ENCODE measurements at regions not wholly inside any gene's neighbourhood (a gene's known extent, or its start where the extent isn't known, plus 50 kb on each side); places are given as distances from the start of the nearest gene placed in this dataset.

GRCh38 chr5:85452322-85453025, 1067.8 kb upstream of the EDIL3 start:
- TF ChIP-seq CTCF (IDR thresholded peaks at IDR 0.05) (no peak), SIN3A (IDR thresholded peaks at IDR 0.05; ENCODE audit: borderline replicate concordance, insufficient read depth, low read depth, low read length) (no peak), POLR2AphosphoS5 (IDR thresholded peaks at IDR 0.05; ENCODE audit: low read depth, low read length) (no peak), REST (IDR thresholded peaks at IDR 0.05; ENCODE audit: insufficient read depth in 1 of 2, low read depth in 2 of 2, low read length in 1 of 2) (no peak), TCF7L2 (IDR thresholded peaks at IDR 0.05; ENCODE audit: low read depth, low read length) (no peak)

All from Panc1 (cell line).